ENCODE measurements at regions not wholly inside any gene's neighbourhood (a gene's known extent, or its start where the extent isn't known, plus 50 kb on each side); places are given as distances from the start of the nearest gene placed in this dataset.

- no peak for DNase-seq
Measured at GRCh38 chr5:149441986-149442385, 62.9 kb upstream of the IL17B start.

GRCh38 chr5:149441194-149441753 lies 62.2 kb upstream of the IL17B start:
- DNase-seq = no peak

GRCh38 chr5:149439899-149440542 lies 60.9 kb upstream of the IL17B start:
- DNase-seq = no peak

GRCh38 chr5:149438711-149439132 lies 59.6 kb upstream of the IL17B start:
- no peak for DNase-seq

- no peak for DNase-seq
Measured at GRCh38 chr5:149438281-149438680, 59.2 kb upstream of the IL17B start.

- no peak for DNase-seq
Measured at GRCh38 chr5:149437391-149438040, 58.4 kb upstream of the IL17B start.

- DNase-seq = no peak
Measured at GRCh38 chr5:149435660-149436059, 56.6 kb upstream of the IL17B start.

GRCh38 chr5:149435015-149435376 lies 55.9 kb upstream of the IL17B start:
- DNase-seq = no peak

GRCh38 chr5:149434162-149435014 lies 55.3 kb upstream of the IL17B start:
- peak in 1 of 3 donors; percentile 78 for DNase-seq

GRCh38 chr5:149433524-149434131 lies 54.5 kb upstream of the IL17B start:
- no peak for DNase-seq

- no peak for DNase-seq
Measured at GRCh38 chr5:149432911-149433401, 53.9 kb upstream of the IL17B start.

GRCh38 chr5:149432376-149432775 lies 53.3 kb upstream of the IL17B start:
- no peak for DNase-seq

GRCh38 chr5:149429839-149430721 lies 51.0 kb upstream of the IL17B start:
- no peak for DNase-seq
